Stomach (tissue), 8 donors: ENCODE measurements at regions not wholly inside any gene's neighbourhood (a gene's known extent, or its start where the extent isn't known, plus 50 kb on each side); places are given as distances from the start of the nearest gene placed in this dataset.

ENCODE experiments used
- DNase-seq, 2 donors: peaks; one replicate each; pipeline versions ENCODE4 v3.0.0 to v3.0.0-alpha.2; 2013 to 2019
- H3K27ac ChIP-seq, 5 donors: fragments of 200-600 bp in 4 of 5; sonication (generic) in 4 of 5; one replicate each; pipeline ENCODE4 v1.5.1; 2013 to 2019; ENCODE audit warnings: mild to moderate bottlenecking in 1 of 5, moderate library complexity in 1 of 5
- H3K27me3 ChIP-seq, 3 donors: fragments of 200-600 bp; sonication (generic); one replicate each; pipeline ENCODE4 v1.5.1; 2017 to 2019; ENCODE audit warnings: mixed run types in 1 of 3
- H3K36me3 ChIP-seq, 4 donors: fragments of 200-600 bp; sonication (generic); 1 replicate in 3 of 4; 2 replicates in 1 of 4; pipeline ENCODE4 v1.5.1; 2016 to 2019
- H3K4me1 ChIP-seq, 4 donors: fragments of 200-600 bp; sonication (generic); one replicate each; pipeline ENCODE4 v1.5.1; 2016 to 2019
- H3K4me3 ChIP-seq, 4 donors: fragments of 200-600 bp; sonication (generic) in 3 of 4; one replicate each; pipeline ENCODE4 v1.5.1; 2016 to 2019; ENCODE audit warnings: mild to moderate bottlenecking in 1 of 4
- H3K9me3 ChIP-seq, 4 donors: fragments of 200-600 bp; sonication (generic); one replicate each; pipeline ENCODE4 v1.5.1; 2016 to 2019
- CTCF ChIP-seq, 7 experiments: fragments of 450-650 bp in 4 of 7; fragments of 200-600 bp in 3 of 7; sonication (generic) in 3 of 7; IDR thresholded peaks; one replicate each; pipeline ENCODE4 v1.5.1; 2016 to 2019; ENCODE audit warnings: antibody characterized with exemption in 7 of 7, control low read depth in 2 of 7, mild to moderate bottlenecking in 1 of 7
- EP300 ChIP-seq: sonication (generic); formaldehyde crosslinking; IDR thresholded peaks from one replicate; pipeline ENCODE4 v1.6.1; 2017; ENCODE audit warnings: antibody characterized with exemption
- POLR2A ChIP-seq, 4 donors: fragments of 450-650 bp; IDR thresholded peaks; one replicate each; pipeline ENCODE4 v1.6.1; 2016; ENCODE audit warnings: antibody characterized with exemption in 4 of 4, control low read depth in 2 of 4, mild to moderate bottlenecking in 1 of 4, moderate library complexity in 1 of 4
- POLR2AphosphoS5 ChIP-seq, 3 donors: sonication (generic); formaldehyde crosslinking; IDR thresholded peaks; one replicate each; pipeline ENCODE4 v1.6.1; 2016; ENCODE audit warnings: antibody characterized with exemption in 3 of 3
- WGBS, 5 donors: extraction: QIAGEN DNeasy Blood & Tissue Kit in 3 of 5; methylation state at CpG; one replicate each; pipeline versions ENCODE4 v1.1.5 to v1.1.7; 2013 to 2018; 5-methylcytosine and 5-hydroxymethylcytosine counted together
- intact Hi-C: fragments of 100-400 bp; cut with DNase I; formaldehyde crosslinking; loops from one replicate; pipeline ENCODE4 v1.15.1; 2023; ENCODE audit warnings: low total_unique reads
- donor health status: healthy with polysubstance abuse.
- donor health status: Bipolar disorder and iron deficiency.
- donor health status: healthy.

GRCh38 chr5:87774804-87775203 is 362.1 kb upstream of the CCNH start:
- no peak for TF ChIP-seq EP300
- TF ChIP-seq POLR2A (IDR thresholded peaks at IDR 0.05) = no peak
- TF ChIP-seq CTCF (IDR thresholded peaks at IDR 0.05) = no peak
- TF ChIP-seq POLR2AphosphoS5 (IDR thresholded peaks at IDR 0.05) = no peak
- Histone ChIP-seq H3K4me3 (no peak overlapping the region), H3K27me3 (peaks cover 0 to 29% (median 6%) of the 10 kb centered on the region in 3 donors), H3K9me3 (no peaks in the 10 kb centered on the region), H3K4me1 (no peaks in the 10 kb centered on the region), H3K36me3 (no peaks in the 10 kb centered on the region), H3K27ac (no peak overlapping the region)
- intact Hi-C loops = no loop called here
- 49 to 78% (median 59%) methylated on average over 1 of the region's 1 CpG for WGBS, 5 donors
- no peak for DNase-seq

GRCh38 chr5:87770601-87771121 is 357.9 kb upstream of the CCNH start:
- Histone ChIP-seq H3K9me3 (no peaks in the 10 kb centered on the region), H3K36me3 (no peaks in the 10 kb centered on the region), H3K27me3 (peaks cover 0 to 29% (median 6%) of the 10 kb centered on the region in 3 donors), H3K4me1 (no peaks in the 10 kb centered on the region), H3K4me3 (no peak overlapping the region), H3K27ac (no peak overlapping the region)
- TF ChIP-seq POLR2AphosphoS5 (IDR thresholded peaks at IDR 0.05) (no peak), CTCF (IDR thresholded peaks at IDR 0.05) (no peak), POLR2A (IDR thresholded peaks at IDR 0.05) (no peak), EP300 (no peak)
- 18 to 29% (median 21%) methylated on average over 16 of the region's 16 CpGs for WGBS, 5 donors
- intact Hi-C loops = no loop called here
- no peak for DNase-seq

GRCh38 chr5:87770016-87770570 is 357.4 kb upstream of the CCNH start:
- intact Hi-C loops = no loop called here
- no peaks in the 10 kb centered on the region for H3K36me3 ChIP-seq
- DNase-seq = no peak
- H3K27ac ChIP-seq = no peak overlapping the region
- WGBS, 5 donors = 72 to 79% (median 76%) methylated on average over 8 of the region's 8 CpGs
- H3K27me3 ChIP-seq = peaks cover 0 to 30% (median 6%) of the 10 kb centered on the region in 3 donors
- TF ChIP-seq POLR2AphosphoS5 (IDR thresholded peaks at IDR 0.05) (no peak), CTCF (IDR thresholded peaks at IDR 0.05) (no peak), POLR2A (IDR thresholded peaks at IDR 0.05) (no peak), EP300 (no peak)
- H3K4me3 ChIP-seq = no peak overlapping the region
- H3K9me3 ChIP-seq = no peaks in the 10 kb centered on the region
- H3K4me1 ChIP-seq = no peaks in the 10 kb centered on the region

- Histone ChIP-seq H3K4me1 (no peaks in the 10 kb centered on the region), H3K9me3 (no peaks in the 10 kb centered on the region), H3K36me3 (no peaks in the 10 kb centered on the region), H3K27ac (no peak overlapping the region), H3K27me3 (peaks cover 0 to 37% (median 6%) of the 10 kb centered on the region in 3 donors), H3K4me3 (no peak overlapping the region)
- DNase-seq = no peak
- TF ChIP-seq POLR2AphosphoS5 (IDR thresholded peaks at IDR 0.05) (no peak), POLR2A (IDR thresholded peaks at IDR 0.05) (no peak), EP300 (no peak), CTCF (IDR thresholded peaks at IDR 0.05) (no peak)
- 54 to 79% (median 69%) methylated on average over 2 of the region's 2 CpGs for WGBS, 5 donors
- intact Hi-C loops = no loop called here
Measured at GRCh38 chr5:87769157-87769556, 356.4 kb upstream of the CCNH start.
